Activated CD8-positive, alpha-beta T cell treated with anti-CD3 and anti-CD28 coated beads for 36 hours (primary cell): ENCODE measurements at regions not wholly inside any gene's neighbourhood (a gene's known extent, or its start where the extent isn't known, plus 50 kb on each side); places are given as distances from the start of the nearest gene placed in this dataset.

ENCODE experiments used
- ATAC-seq: fragments of 200-7000 bp; cut with Tn5 transposase; one replicate; pipeline ENCODE4 v1.10.0; 2021; ENCODE audit warnings: mild to moderate bottlenecking, moderate library complexity
- CTCF ChIA-PET: fragments of 350-600 bp; sonication (Branson Sonifier 250); formaldehyde crosslinking; loops from one replicate; lab custom pipeline; 2021; ENCODE audit warnings: antibody characterized with exemption; lab: Charles Lee
- POLR2A ChIA-PET: fragments of 350-600 bp; sonication (Branson Sonifier 250); formaldehyde crosslinking; loops from one replicate; lab custom pipeline; 2021; ENCODE audit warnings: antibody characterized with exemption; lab: Charles Lee
- DNase-seq: peaks from one replicate; pipeline ENCODE4 v3.0.0-alpha.2; 2020
- H3K27ac Mint-ChIP-seq: one replicate; pipeline ENCODE4 v1.8.0; 2021; ENCODE audit warnings: mild to moderate bottlenecking, mixed read lengths
- H3K27me3 Mint-ChIP-seq: one replicate; pipeline ENCODE4 v1.8.0; 2021; ENCODE audit warnings: mixed read lengths
- H3K36me3 Mint-ChIP-seq: one replicate; pipeline ENCODE4 v1.8.0; 2021; ENCODE audit warnings: low read depth, mixed read lengths
- H3K4me1 Mint-ChIP-seq: one replicate; pipeline ENCODE4 v1.8.0; 2021; ENCODE audit warnings: low read depth, mixed read lengths
- H3K4me3 Mint-ChIP-seq: one replicate; pipeline ENCODE4 v1.8.0; 2021; ENCODE audit warnings: mild to moderate bottlenecking, moderate library complexity, mixed read lengths
- H3K9me3 Mint-ChIP-seq: one replicate; pipeline ENCODE4 v1.8.0; 2021; ENCODE audit warnings: mixed read lengths
- CTCF ChIP-seq: fragments of 200-600 bp; IDR thresholded peaks from one replicate; pipeline ENCODE4 v1.8.0; 2022; ENCODE audit warnings: antibody characterized with exemption, mild to moderate bottlenecking
- intact Hi-C: fragments of 100-400 bp; cut with micrococcal nuclease; formaldehyde crosslinking; loops from one replicate; pipeline ENCODE4 v1.10.0; 2022

- Mint-ChIP-seq H3K27ac (no peak overlapping the region), H3K36me3 (no peaks in the 10 kb centered on the region), H3K4me3 (no peak overlapping the region), H3K4me1 (no peaks in the 10 kb centered on the region), H3K27me3 (no peaks in the 10 kb centered on the region), H3K9me3 (peaks cover 4% of the 10 kb centered on the region)
- ChIA-PET POLR2A (no interaction called here), CTCF (no interaction called here)
- ATAC-seq (no peak), DNase-seq (no peak)
- no peak for TF ChIP-seq CTCF
- intact Hi-C loops: no loop called here
Measured at GRCh38 chr1:164958982-164959768, 397.3 kb downstream of the LMX1A start.

GRCh38 chr1:164953815-164954214 lies 394.8 kb downstream of the PBX1 start:
- intact Hi-C loops: no loop called here
- DNase-seq (no peak), ATAC-seq (no peak)
- Mint-ChIP-seq H3K9me3 (peaks cover 10% of the 10 kb centered on the region), H3K36me3 (no peaks in the 10 kb centered on the region), H3K4me1 (no peaks in the 10 kb centered on the region), H3K4me3 (no peak overlapping the region), H3K27me3 (no peaks in the 10 kb centered on the region), H3K27ac (no peak overlapping the region)
- TF ChIP-seq CTCF: no peak
- POLR2A ChIA-PET: no interaction called here
- CTCF ChIA-PET: no interaction called here

GRCh38 chr1:164953098-164953497 lies 394.1 kb downstream of the PBX1 start:
- H3K4me1 Mint-ChIP-seq: no peaks in the 10 kb centered on the region
- no peak for ATAC-seq
- ChIA-PET CTCF (no interaction called here), POLR2A (no interaction called here)
- intact Hi-C loops: no loop called here
- no peaks in the 10 kb centered on the region for H3K36me3 Mint-ChIP-seq
- peaks cover 13% of the 10 kb centered on the region for H3K9me3 Mint-ChIP-seq
- TF ChIP-seq CTCF: no peak
- DNase-seq: no peak
- H3K27ac Mint-ChIP-seq: no peak overlapping the region
- no peak overlapping the region for H3K4me3 Mint-ChIP-seq
- H3K27me3 Mint-ChIP-seq: no peaks in the 10 kb centered on the region

GRCh38 chr1:164951508-164951907 lies 392.5 kb downstream of the PBX1 start:
- ATAC-seq (no peak), DNase-seq (no peak)
- no peak overlapping the region for H3K27ac Mint-ChIP-seq
- peaks cover 13% of the 10 kb centered on the region for H3K9me3 Mint-ChIP-seq
- H3K4me3 Mint-ChIP-seq: no peak overlapping the region
- no peaks in the 10 kb centered on the region for H3K4me1 Mint-ChIP-seq
- no peaks in the 10 kb centered on the region for H3K36me3 Mint-ChIP-seq
- CTCF ChIA-PET: no interaction called here
- POLR2A ChIA-PET: no interaction called here
- intact Hi-C loops: no loop called here
- H3K27me3 Mint-ChIP-seq: no peaks in the 10 kb centered on the region
- TF ChIP-seq CTCF: no peak

GRCh38 chr1:164950541-164950986 lies 391.6 kb downstream of the PBX1 start:
- H3K9me3 Mint-ChIP-seq: peaks cover 13% of the 10 kb centered on the region
- DNase-seq (no peak), ATAC-seq (no peak)
- no peak for TF ChIP-seq CTCF
- H3K27ac Mint-ChIP-seq: no peak overlapping the region
- H3K4me1 Mint-ChIP-seq: no peaks in the 10 kb centered on the region
- POLR2A ChIA-PET: no interaction called here
- CTCF ChIA-PET: no interaction called here
- intact Hi-C loops: no loop called here
- no peaks in the 10 kb centered on the region for H3K27me3 Mint-ChIP-seq
- H3K36me3 Mint-ChIP-seq: no peaks in the 10 kb centered on the region
- H3K4me3 Mint-ChIP-seq: no peak overlapping the region
